GM18505 (cell line): ENCODE measurements at regions not wholly inside any gene's neighbourhood (a gene's known extent, or its start where the extent isn't known, plus 50 kb on each side); places are given as distances from the start of the nearest gene placed in this dataset.
A peak's percentile ranks its signal among the peaks of the same experiment; 100 is the strongest.
"Not testable (repeated sequence)": the region's sequence is repeated elsewhere in the genome, so short reads cannot be mapped to it uniquely, and the experiment has no call there.

Experiments
- ATAC-seq: cut with Tn5 transposase; IDR thresholded peaks from one replicate; pipeline ENCODE4 v1.9.1; 2021; ENCODE audit not compliant: unreplicated experiment
- POLR2A ChIP-seq: IDR thresholded peaks from 4 replicates; pipeline ENCODE4 v1.6.1; 2011; ENCODE audit warnings: borderline replicate concordance; ENCODE audit not compliant: insufficient read depth, insufficient read length; ENCODE audit errors: extremely low read depth

- TF ChIP-seq POLR2A, result no peak
- ATAC-seq, result no peak
These were observed 73.1 kb upstream of the LRRN2 start for GRCh38 chr1:204758601-204759000.

GRCh38 chr1:204760350-204760749 is 74.8 kb upstream of the LRRN2 start:
- no peak for TF ChIP-seq POLR2A
- no peak for ATAC-seq

GRCh38 chr1:204760757-204761156 is 75.2 kb upstream of the LRRN2 start:
- TF ChIP-seq POLR2A, result no peak
- no peak for ATAC-seq

- peak; percentile 58 for ATAC-seq
- TF ChIP-seq POLR2A, result no peak
These were observed 78.4 kb upstream of the LRRN2 start for GRCh38 chr1:204763773-204764427.

GRCh38 chr1:204769997-204770396 is 84.5 kb upstream of the LRRN2 start:
- no peak for TF ChIP-seq POLR2A
- no peak for ATAC-seq

GRCh38 chr1:204771358-204771757 is 85.8 kb upstream of the LRRN2 start:
- no peak for ATAC-seq
- no peak for TF ChIP-seq POLR2A

GRCh38 chr1:204773246-204773645 is 87.7 kb upstream of the LRRN2 start:
- no peak for ATAC-seq

GRCh38 chr1:204775546-204775945 is 90.0 kb upstream of the LRRN2 start:
- no peak for ATAC-seq
- TF ChIP-seq POLR2A, result no peak

More at GRCh38 chr1:204773246-204773645, 87.7 kb upstream of the LRRN2 start:
- no peak for TF ChIP-seq POLR2A

- no peak for TF ChIP-seq POLR2A
- no peak for ATAC-seq
These were observed 92.1 kb upstream of the LRRN2 start for GRCh38 chr1:204777591-204777990.

- no peak for TF ChIP-seq POLR2A
- no peak for ATAC-seq
These were observed 90.0 kb upstream of the NFASC start for GRCh38 chr1:204780630-204781029.

GRCh38 chr1:204782118-204782700 is 88.5 kb upstream of the NFASC start:
- ATAC-seq, result no peak
- TF ChIP-seq POLR2A, result no peak

- not testable (repeated sequence) for ATAC-seq
These were observed 85.6 kb upstream of the NFASC start for GRCh38 chr1:204785023-204785422.

GRCh38 chr1:204788470-204788869 is 82.2 kb upstream of the NFASC start:
- ATAC-seq, result no peak
- no peak for TF ChIP-seq POLR2A

GRCh38 chr1:204791453-204792353 is 79.0 kb upstream of the NFASC start:
- no peak for ATAC-seq
- TF ChIP-seq POLR2A, result no peak
